ENCODE measurements at regions not wholly inside any gene's neighbourhood (a gene's known extent, or its start where the extent isn't known, plus 50 kb on each side); places are given as distances from the start of the nearest gene placed in this dataset.

- no peak overlapping the region for H3K4me3 ChIP-seq (ENCODE audit: low read length)
- DNase-seq (ENCODE audit: low read depth), result no peak
- no peak for TF ChIP-seq CTCF (IDR thresholded peaks at IDR 0.05; ENCODE audit: insufficient read depth, low read depth, low read length, missing control alignments)
Measured at GRCh38 chr6:54008589-54008988, 102.7 kb upstream of the MLIP start.

- DNase-seq (ENCODE audit: low read depth), result no peak
- no peak overlapping the region for H3K4me3 ChIP-seq (ENCODE audit: low read length)
- no peak for TF ChIP-seq CTCF (IDR thresholded peaks at IDR 0.05; ENCODE audit: insufficient read depth, low read depth, low read length, missing control alignments)
Measured at GRCh38 chr6:54009052-54009654, 102.1 kb upstream of the MLIP start.

- no peak overlapping the region for H3K4me3 ChIP-seq (ENCODE audit: low read length)
- DNase-seq (ENCODE audit: low read depth), result no peak
- TF ChIP-seq CTCF (IDR thresholded peaks at IDR 0.05; ENCODE audit: insufficient read depth, low read depth, low read length, missing control alignments), result no peak
Measured at GRCh38 chr6:54010340-54011276, 100.6 kb upstream of the MLIP start.

GRCh38 chr6:54011277-54011648 lies 100.0 kb upstream of the MLIP start:
- no peak for TF ChIP-seq CTCF (IDR thresholded peaks at IDR 0.05; ENCODE audit: insufficient read depth, low read depth, low read length, missing control alignments)
- H3K4me3 ChIP-seq (ENCODE audit: low read length), result no peak overlapping the region
- no peak for DNase-seq (ENCODE audit: low read depth)

GRCh38 chr6:54013966-54014365 lies 97.3 kb upstream of the MLIP start:
- no peak for DNase-seq (ENCODE audit: low read depth)
- no peak for TF ChIP-seq CTCF (IDR thresholded peaks at IDR 0.05; ENCODE audit: insufficient read depth, low read depth, low read length, missing control alignments)
- no peak overlapping the region for H3K4me3 ChIP-seq (ENCODE audit: low read length)

GRCh38 chr6:54014440-54014839 lies 96.8 kb upstream of the MLIP start:
- no peak for TF ChIP-seq CTCF (IDR thresholded peaks at IDR 0.05; ENCODE audit: insufficient read depth, low read depth, low read length, missing control alignments)
- no peak for DNase-seq (ENCODE audit: low read depth)
- no peak overlapping the region for H3K4me3 ChIP-seq (ENCODE audit: low read length)

All from epithelial cell of esophagus (primary cell).